GM12864 (cell line): ENCODE measurements at regions not wholly inside any gene's neighbourhood (a gene's known extent, or its start where the extent isn't known, plus 50 kb on each side); places are given as distances from the start of the nearest gene placed in this dataset.

ENCODE experiments used
- DNase-seq: peaks from one replicate; pipeline ENCODE4 v3.0.0-alpha.2; 2011; ENCODE audit warnings: low read depth
- H3K4me3 ChIP-seq: 2 replicates; pipeline ENCODE4 v1.5.1; 2011; ENCODE audit warnings: mild to moderate bottlenecking, low read depth, low read length, control low read depth
- CTCF ChIP-seq: IDR thresholded peaks from 2 replicates; pipeline ENCODE4 v1.5.1; 2011; ENCODE audit warnings: low read depth, mild to moderate bottlenecking, moderate library complexity, low read length, control low read depth, inconsistent platforms; ENCODE audit errors: missing control alignments

GRCh38 chr4:123939621-123940020 is 543.0 kb downstream of the SPRY1 start:
- H3K4me3 ChIP-seq = no peak overlapping the region
- no peak for TF ChIP-seq CTCF
- no peak for DNase-seq

GRCh38 chr4:123940604-123941003 is 544.0 kb downstream of the SPRY1 start:
- no peak overlapping the region for H3K4me3 ChIP-seq
- TF ChIP-seq CTCF = no peak
- no peak for DNase-seq

GRCh38 chr4:123941306-123941705 is 544.7 kb downstream of the SPRY1 start:
- TF ChIP-seq CTCF = no peak
- no peak overlapping the region for H3K4me3 ChIP-seq
- DNase-seq = no peak

- H3K4me3 ChIP-seq = no peak overlapping the region
- TF ChIP-seq CTCF = no peak
- no peak for DNase-seq
Measured at GRCh38 chr4:123943976-123944375, 547.4 kb downstream of the SPRY1 start.

- no peak overlapping the region for H3K4me3 ChIP-seq
- TF ChIP-seq CTCF = no peak
- no peak for DNase-seq
Measured at GRCh38 chr4:123945301-123945700, 548.7 kb downstream of the SPRY1 start.

- no peak overlapping the region for H3K4me3 ChIP-seq
- no peak for TF ChIP-seq CTCF
- DNase-seq = no peak
Measured at GRCh38 chr4:123950530-123950929, 553.9 kb downstream of the SPRY1 start.

GRCh38 chr4:123952530-123953274 is 556.1 kb downstream of the SPRY1 start:
- no peak for DNase-seq
- no peak overlapping the region for H3K4me3 ChIP-seq
- TF ChIP-seq CTCF = no peak
